ENCODE measurements at regions not wholly inside any gene's neighbourhood (a gene's known extent, or its start where the extent isn't known, plus 50 kb on each side); places are given as distances from the start of the nearest gene placed in this dataset.

- FAIRE-seq, result no peak
Observed at GRCh38 chr11:81089242-81089641, 1644.4 kb downstream of the FAM181B start.

- FAIRE-seq, result no peak
Observed at GRCh38 chr11:81080476-81080875, 1639.6 kb upstream of the TENM4 start.

GRCh38 chr11:81072273-81072672, 1631.4 kb upstream of the TENM4 start:
- no peak for FAIRE-seq

- FAIRE-seq, result no peak
Observed at GRCh38 chr11:81071606-81072005, 1630.8 kb upstream of the TENM4 start.

- FAIRE-seq, result no peak
Observed at GRCh38 chr11:81070948-81071347, 1630.1 kb upstream of the TENM4 start.

GRCh38 chr11:81059356-81059755, 1618.5 kb upstream of the TENM4 start:
- FAIRE-seq, result no peak

GRCh38 chr11:81052344-81053158, 1611.7 kb upstream of the TENM4 start:
- FAIRE-seq, result no peak

GRCh38 chr11:81039916-81040524, 1599.2 kb upstream of the TENM4 start:
- FAIRE-seq, result no peak

GRCh38 chr11:81036168-81036870, 1595.5 kb upstream of the TENM4 start:
- FAIRE-seq, result no peak

- no peak for FAIRE-seq
Observed at GRCh38 chr11:81033779-81034540, 1593.1 kb upstream of the TENM4 start.

GRCh38 chr11:81032906-81033305, 1592.1 kb upstream of the TENM4 start:
- no peak for FAIRE-seq

- no peak for FAIRE-seq
Observed at GRCh38 chr11:81030186-81030585, 1589.4 kb upstream of the TENM4 start.

GRCh38 chr11:81026032-81026431, 1585.2 kb upstream of the TENM4 start:
- no peak for FAIRE-seq

GRCh38 chr11:81022057-81022456, 1581.2 kb upstream of the TENM4 start:
- no peak for FAIRE-seq

GRCh38 chr11:81010631-81011030, 1569.8 kb upstream of the TENM4 start:
- no peak for FAIRE-seq

- no peak for FAIRE-seq
Observed at GRCh38 chr11:81007046-81007445, 1566.2 kb upstream of the TENM4 start.

GRCh38 chr11:81005595-81005994, 1564.8 kb upstream of the TENM4 start:
- no peak for FAIRE-seq

GRCh38 chr11:81004576-81004975, 1563.7 kb upstream of the TENM4 start:
- FAIRE-seq, result no peak

- FAIRE-seq, result no peak
Observed at GRCh38 chr11:81002374-81002773, 1561.5 kb upstream of the TENM4 start.

- no peak for FAIRE-seq
Observed at GRCh38 chr11:81000735-81001134, 1559.9 kb upstream of the TENM4 start.

GRCh38 chr11:81000334-81000733, 1559.5 kb upstream of the TENM4 start:
- FAIRE-seq, result no peak

GRCh38 chr11:80995523-80995922, 1554.7 kb upstream of the TENM4 start:
- FAIRE-seq, result no peak

GRCh38 chr11:80993536-80993935, 1552.7 kb upstream of the TENM4 start:
- no peak for FAIRE-seq

Data from TTC549 (cell line).